ENCODE measurements at regions not wholly inside any gene's neighbourhood (a gene's known extent, or its start where the extent isn't known, plus 50 kb on each side); places are given as distances from the start of the nearest gene placed in this dataset.

DNA sequence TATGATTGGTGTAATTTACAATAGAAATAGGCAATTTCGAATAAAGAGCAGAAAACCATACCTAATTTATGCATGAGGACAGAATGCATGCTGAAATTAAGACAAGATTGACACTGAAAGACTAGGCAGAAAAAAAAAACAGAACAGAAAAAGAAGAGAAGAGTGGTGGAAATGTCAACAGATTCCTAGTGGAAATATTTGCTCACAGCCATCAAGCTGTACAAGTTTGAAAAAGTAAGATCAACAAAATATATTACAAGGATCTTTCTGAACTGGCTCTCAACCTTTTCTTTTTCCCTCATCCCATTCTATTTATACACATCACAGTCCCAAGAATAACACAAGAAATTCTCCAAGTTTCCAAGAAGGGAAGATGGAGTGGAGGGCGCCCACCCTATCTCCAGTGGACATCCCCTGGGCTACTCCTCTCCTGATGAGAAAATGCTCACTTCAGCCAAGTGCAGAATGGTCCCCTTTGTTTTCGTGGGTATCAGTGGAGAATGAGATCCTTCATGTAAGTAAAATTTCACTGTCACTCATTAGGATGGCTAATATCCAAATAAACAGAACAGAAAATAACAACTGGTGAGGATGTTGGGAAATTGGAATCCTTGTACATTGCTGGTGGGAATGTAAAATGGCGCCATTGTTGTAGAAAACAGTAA is 51.0 kb upstream of the ZNF532 start:
- no peak for TF ChIP-seq GATA3 (IDR thresholded peaks at IDR 0.05; ENCODE audit: low read depth, low read length)
- TF ChIP-seq GATA2 (IDR thresholded peaks at IDR 0.05; ENCODE audit: low read depth, low read length): no peak

Measured in SH-SY5Y (cell line).